HG02588 (cell line): ENCODE measurements at regions not wholly inside any gene's neighbourhood (a gene's known extent, or its start where the extent isn't known, plus 50 kb on each side); places are given as distances from the start of the nearest gene placed in this dataset.
"Not testable (repeated sequence)": the region's sequence is repeated elsewhere in the genome, so short reads cannot be mapped to it uniquely, and the experiment has no call there.

ENCODE experiments used
- ATAC-seq: cut with Tn5 transposase; IDR thresholded peaks from one replicate; pipeline ENCODE4 v1.9.1; 2021; ENCODE audit warnings: mild to moderate bottlenecking, moderate library complexity; ENCODE audit not compliant: unreplicated experiment

- no peak for ATAC-seq
Observed at GRCh38 chr20:40286975-40287531, 402.0 kb downstream of the MAFB start.

GRCh38 chr20:40284611-40285010 is 404.4 kb downstream of the MAFB start:
- no peak for ATAC-seq

- no peak for ATAC-seq
Observed at GRCh38 chr20:40283689-40284088, 405.3 kb downstream of the MAFB start.

GRCh38 chr20:40282941-40283340 is 406.1 kb downstream of the MAFB start:
- ATAC-seq, result no peak

- ATAC-seq, result no peak
Observed at GRCh38 chr20:40282541-40282940, 406.5 kb downstream of the MAFB start.

GRCh38 chr20:40280616-40281015 is 408.4 kb downstream of the MAFB start:
- ATAC-seq, result no peak

- ATAC-seq, result no peak
Observed at GRCh38 chr20:40279390-40279789, 409.6 kb downstream of the MAFB start.

- ATAC-seq, result no peak
Observed at GRCh38 chr20:40278673-40279072, 410.4 kb downstream of the MAFB start.

GRCh38 chr20:40276301-40276700 is 412.7 kb downstream of the MAFB start:
- ATAC-seq, result no peak

- ATAC-seq, result no peak
Observed at GRCh38 chr20:40275738-40276137, 413.3 kb downstream of the MAFB start.

GRCh38 chr20:40274912-40275533 is 414.0 kb downstream of the MAFB start:
- ATAC-seq, result no peak

- not testable (repeated sequence) for ATAC-seq
Observed at GRCh38 chr20:40269274-40269673, 419.8 kb downstream of the MAFB start.

- ATAC-seq, result no peak
Observed at GRCh38 chr20:40268321-40269075, 420.5 kb downstream of the MAFB start.

GRCh38 chr20:40265825-40266533 is 423.1 kb downstream of the MAFB start:
- ATAC-seq, result no peak

- ATAC-seq, result no peak
Observed at GRCh38 chr20:40262219-40262618, 426.8 kb downstream of the MAFB start.

- ATAC-seq, result no peak
Observed at GRCh38 chr20:40258931-40259330, 430.1 kb downstream of the MAFB start.

- no peak for ATAC-seq
Observed at GRCh38 chr20:40257763-40258162, 431.3 kb downstream of the MAFB start.

GRCh38 chr20:40255365-40255764 is 433.7 kb downstream of the MAFB start:
- no peak for ATAC-seq

GRCh38 chr20:40254023-40254772 is 434.8 kb downstream of the MAFB start:
- no peak for ATAC-seq

- ATAC-seq, result no peak
Observed at GRCh38 chr20:40251284-40251932, 437.6 kb downstream of the MAFB start.
